MM.1S (cell line): ENCODE measurements at regions not wholly inside any gene's neighbourhood (a gene's known extent, or its start where the extent isn't known, plus 50 kb on each side); places are given as distances from the start of the nearest gene placed in this dataset.

ENCODE experiments used
- CTCF ChIP-seq: fragments of 300-600 bp; sonication (generic); IDR thresholded peaks from 2 replicates; pipeline ENCODE4 v1.5.1; 2016; ENCODE audit warnings: antibody characterized with exemption, low read length, mixed read lengths
- EZH2 ChIP-seq: fragments of 300-600 bp; sonication (generic); optimal IDR thresholded peaks from 2 replicates; pipeline ENCODE3; 2017; ENCODE audit warnings: low read depth, mild to moderate bottlenecking, antibody characterized with exemption, low read length, mixed read lengths
- EZH2phosphoT487 ChIP-seq: fragments of 300-600 bp; sonication (generic); IDR thresholded peaks from 2 replicates; pipeline ENCODE4 v1.6.1; 2018; ENCODE audit warnings: antibody characterized with exemption, low read length

GRCh38 chr6:44712353-44713111, 325.0 kb downstream of the CDC5L start:
- no peak for TF ChIP-seq CTCF
- TF ChIP-seq EZH2phosphoT487 = no peak
- TF ChIP-seq EZH2 = no peak
